H1 (cell line): ENCODE measurements at regions not wholly inside any gene's neighbourhood (a gene's known extent, or its start where the extent isn't known, plus 50 kb on each side); places are given as distances from the start of the nearest gene placed in this dataset.

ENCODE experiments used
- CTCF ChIA-PET: fragments of 300-600 bp; sonication (Branson Sonifier 250); formaldehyde crosslinking; loops from one replicate; lab custom pipeline; 2021; ENCODE audit not compliant: partially characterized antibody; lab: Charles Lee
- POLR2A ChIA-PET: fragments of 300-600 bp; sonication (Branson Sonifier 250); formaldehyde crosslinking; loops from one replicate; lab custom pipeline; 2021; ENCODE audit warnings: inconsistent platforms; ENCODE audit not compliant: partially characterized antibody; lab: Charles Lee
- DNase-seq, 2 experiments: peaks; one replicate each; pipeline versions ENCODE4 v3.0.0 to v3.0.0-alpha.2; 2010 to 2022; ENCODE audit warnings: low spot score in 2 of 2, low read depth in 1 of 2, mixed read lengths in 1 of 2
- FAIRE-seq: peaks from 2 replicates; lab custom pipeline; 2011; peaks lifted over from hg19 to GRCh38; lab: Jason Lieb, UNC
- H2AFZ ChIP-seq: 2 replicates; pipeline ENCODE4 v1.8.1; 2012; ENCODE audit warnings: low read length, inconsistent platforms
- H2AK5ac ChIP-seq: 2 replicates; pipeline ENCODE4 v1.6.1; 2013; ENCODE audit warnings: low read depth, low read length
- H2BK120ac ChIP-seq: replicated peaks from 2 replicates; pipeline ENCODE3; 2013; ENCODE audit warnings: low read depth, low read length, inconsistent platforms
- H2BK12ac ChIP-seq: 2 replicates; pipeline ENCODE4 v1.6.1; 2013; ENCODE audit warnings: low read depth, low read length
- H2BK15ac ChIP-seq: 2 replicates; pipeline ENCODE4 v1.6.1; 2013; ENCODE audit warnings: low read length
- H2BK20ac ChIP-seq: 2 replicates; pipeline ENCODE4 v1.6.1; 2013; ENCODE audit warnings: low read length
- H2BK5ac ChIP-seq: 2 replicates; pipeline ENCODE4 v1.6.1; 2013; ENCODE audit warnings: low read depth, low read length
- H3K14ac ChIP-seq: 2 replicates; pipeline ENCODE4 v1.6.1; 2013; ENCODE audit warnings: inconsistent platforms; ENCODE audit not compliant: insufficient read length
- H3K18ac ChIP-seq: 2 replicates; pipeline ENCODE4 v1.6.1; 2013; ENCODE audit warnings: low read length; ENCODE audit errors: extremely low read depth
- H3K23ac ChIP-seq: 2 replicates; pipeline ENCODE4 v1.6.1; 2013; ENCODE audit warnings: inconsistent platforms; ENCODE audit not compliant: insufficient read length
- H3K23me2 ChIP-seq: 2 replicates; pipeline ENCODE4 v1.6.1; 2013; ENCODE audit warnings: low read depth, low read length
- H3K27ac ChIP-seq: 2 replicates; pipeline ENCODE4 v1.6.1; 2011; ENCODE audit warnings: low read depth, low read length, inconsistent platforms
- H3K27me3 ChIP-seq, 4 experiments: replicated peaks in 1 of 4; 1 replicate in 1 of 4; 2 replicates in 3 of 4; pipeline versions ENCODE4 v1.6.1 to v1.8.1; 2011 to 2013; ENCODE audit warnings: low read length in 3 of 4, mild to moderate bottlenecking in 3 of 4, inconsistent platforms in 2 of 4, mixed read lengths in 2 of 4, moderate library complexity in 1 of 4; ENCODE audit not compliant: control insufficient read depth in 3 of 4, insufficient read depth in 3 of 4; ENCODE audit errors: extremely low read depth in 1 of 4
- H3K36me3 ChIP-seq, 4 experiments: 2 replicates each; pipeline versions ENCODE4 v1.6.1 to v1.8.1; 2011 to 2013; ENCODE audit warnings: mild to moderate bottlenecking in 4 of 4, low read length in 3 of 4, moderate library complexity in 2 of 4, control low read depth in 1 of 4, inconsistent platforms in 1 of 4; ENCODE audit not compliant: insufficient read depth in 4 of 4, control insufficient read depth in 2 of 4
- H3K4ac ChIP-seq: replicated peaks from 2 replicates; pipeline ENCODE3; 2013; ENCODE audit warnings: low read length, low read depth, mixed read lengths, inconsistent platforms; ENCODE audit not compliant: insufficient read length
- H3K4me1 ChIP-seq, 4 experiments: replicated peaks in 1 of 4; 1 replicate in 1 of 4; 2 replicates in 3 of 4; pipeline versions ENCODE4 v1.6.1 to v1.8.1; 2011 to 2013; ENCODE audit warnings: low read length in 3 of 4, inconsistent platforms in 2 of 4, mixed read lengths in 1 of 4; ENCODE audit not compliant: insufficient read depth in 4 of 4, control insufficient read depth in 3 of 4
- H3K4me2 ChIP-seq, 2 experiments: 2 replicates each; pipeline versions ENCODE4 v1.6.1 to v1.8.1; 2011 to 2013; ENCODE audit warnings: low read depth in 2 of 2, low read length in 2 of 2, control low read depth in 1 of 2, inconsistent platforms in 1 of 2, mild to moderate bottlenecking in 1 of 2; ENCODE audit not compliant: insufficient read depth in 1 of 2
- H3K4me3 ChIP-seq, 4 experiments: fragments of 200-600, 300-600 bp in 1 of 4; sonication (generic), shearing (Covaris generic), sonication (Bioruptor Twin) in 1 of 4; 2 replicates each; pipeline versions ENCODE4 v1.5.1 to v1.8.1; 2011 to 2016; ENCODE audit warnings: low read length in 4 of 4, low read depth in 3 of 4, control low read depth in 2 of 4, inconsistent platforms in 2 of 4, mild to moderate bottlenecking in 2 of 4, mixed read lengths in 1 of 4, moderate library complexity in 1 of 4; ENCODE audit not compliant: insufficient read depth in 2 of 4; ENCODE audit errors: extremely low read depth in 1 of 4
- H3K56ac ChIP-seq: replicated peaks from 2 replicates; pipeline ENCODE3; 2013; ENCODE audit warnings: low read depth, mild to moderate bottlenecking, mixed read lengths, low read length, inconsistent platforms; ENCODE audit not compliant: insufficient read length
- H3K79me1 ChIP-seq: 2 replicates; pipeline ENCODE4 v1.6.1; 2013; ENCODE audit warnings: low read depth, low read length, control low read depth
- H3K79me2 ChIP-seq, 2 experiments: 2 replicates each; pipeline versions ENCODE4 v1.6.1 to v1.8.1; 2012 to 2013; ENCODE audit warnings: low read length in 2 of 2, mild to moderate bottlenecking in 2 of 2, inconsistent platforms in 1 of 2; ENCODE audit not compliant: insufficient read depth in 2 of 2, control insufficient read depth in 1 of 2
- H3K9ac ChIP-seq, 4 experiments: replicated peaks in 1 of 4; 1 replicate in 1 of 4; 2 replicates in 3 of 4; pipeline versions ENCODE4 v1.6.1 to v1.8.1; 2011 to 2013; ENCODE audit warnings: low read depth in 3 of 4, low read length in 3 of 4, control low read depth in 2 of 4, mild to moderate bottlenecking in 2 of 4, moderate library complexity in 2 of 4, inconsistent platforms in 1 of 4; ENCODE audit errors: extremely low read depth in 1 of 4
- H3K9me3 ChIP-seq, 2 experiments: 2 replicates each; pipeline versions ENCODE4 v1.6.1 to v1.8.1; 2012 to 2013; ENCODE audit warnings: mild to moderate bottlenecking in 2 of 2, moderate library complexity in 2 of 2, control low read depth in 1 of 2, inconsistent platforms in 1 of 2, low read depth in 1 of 2, low read length in 1 of 2, mixed read lengths in 1 of 2; ENCODE audit not compliant: insufficient read depth in 2 of 2
- H4K20me1 ChIP-seq, 2 experiments: replicated peaks in 1 of 2; 2 replicates each; pipeline versions ENCODE3 to v1.8.1; 2011 to 2013; ENCODE audit warnings: inconsistent platforms in 2 of 2, low read length in 2 of 2, mild to moderate bottlenecking in 1 of 2; ENCODE audit not compliant: insufficient read depth in 2 of 2, control insufficient read depth in 1 of 2
- H4K5ac ChIP-seq: 2 replicates; pipeline ENCODE4 v1.6.1; 2013; ENCODE audit warnings: low read length, low read depth, mixed read lengths, inconsistent platforms; ENCODE audit not compliant: insufficient read length
- H4K8ac ChIP-seq: 2 replicates; pipeline ENCODE4 v1.8.0; 2013; ENCODE audit warnings: mild to moderate bottlenecking, moderate library complexity, low read length, inconsistent platforms; ENCODE audit not compliant: insufficient read depth; ENCODE audit errors: extremely low read depth
- H4K91ac ChIP-seq: replicated peaks from 2 replicates; pipeline ENCODE3; 2013; ENCODE audit warnings: low read length, mixed read lengths, inconsistent platforms; ENCODE audit not compliant: insufficient read length
- CBX5 ChIP-seq: fragments of 300-800, 300-1000 bp; sonication (generic); IDR thresholded peaks from 2 replicates; pipeline ENCODE4 v1.7.1; 2016; ENCODE audit warnings: antibody characterized with exemption, low read length, low read depth
- CBX8 ChIP-seq: fragments of 300-800, 300-1000 bp; sonication (generic); IDR thresholded peaks from 2 replicates; pipeline ENCODE4 v1.7.1; 2016; ENCODE audit warnings: low read depth, low read length, borderline replicate concordance
- CTBP2 ChIP-seq: IDR thresholded peaks from 2 replicates; pipeline ENCODE4 v1.7.0; 2011; ENCODE audit warnings: borderline replicate concordance, mild to moderate bottlenecking, moderate library complexity, mixed read lengths, low read length; ENCODE audit not compliant: insufficient read depth, insufficient read length
- FOSL1 ChIP-seq: IDR thresholded peaks from 2 replicates; pipeline ENCODE4 v1.6.1; 2011; ENCODE audit warnings: mild to moderate bottlenecking, low read depth, low read length, moderate library complexity; ENCODE audit not compliant: insufficient read depth
- RXRA ChIP-seq: IDR thresholded peaks from 2 replicates; pipeline ENCODE4 v1.6.1; 2011; ENCODE audit warnings: low read depth, mild to moderate bottlenecking, low read length, moderate library complexity; ENCODE audit not compliant: insufficient read depth
- SP4 ChIP-seq: IDR thresholded peaks from 2 replicates; pipeline ENCODE4 v1.6.1; 2012; ENCODE audit warnings: low read length, inconsistent platforms
- TAF1 ChIP-seq: IDR thresholded peaks from 2 replicates; pipeline ENCODE4 v1.6.1; 2011; ENCODE audit warnings: mild to moderate bottlenecking, low read depth, low read length
- WGBS, 2 experiments: shearing (Covaris generic) in 1 of 2; methylation state at CpG; one replicate each; pipeline versions ENCODE4 v1.1.6 to v1.1.7; 2013 to 2015; ENCODE audit warnings: low lambda C conversion rate in 2 of 2, mixed read lengths in 2 of 2, inconsistent platforms in 1 of 2, low coverage in 1 of 2, missing lambda C conversion rate in 1 of 2; ENCODE audit not compliant: insufficient replicate concordance in 2 of 2, insufficient coverage in 1 of 2, insufficient read length in 1 of 2; ENCODE audit errors: extremely low coverage in 1 of 2, missing lambda C conversion rate in 1 of 2; 5-methylcytosine and 5-hydroxymethylcytosine counted together

GRCh38 chr12:24373004-24373403 is 423.5 kb upstream of the SOX5 start:
- POLR2A ChIA-PET = no interaction called here
- H3K56ac ChIP-seq = no peak overlapping the region
- CTCF ChIA-PET = no interaction called here
- no peak for TF ChIP-seq TAF1
- TF ChIP-seq RXRA = no peak
- no peak for TF ChIP-seq SP4
- no peak for TF ChIP-seq CBX8
- no peak for TF ChIP-seq CTBP2
- no peak for TF ChIP-seq CBX5
- TF ChIP-seq FOSL1 = no peak

More at GRCh38 chr12:24373004-24373403, 423.5 kb upstream of the SOX5 start:
- Histone ChIP-seq H2BK12ac (no peak overlapping the region), H2AK5ac (no peak overlapping the region), H3K9ac (no peak overlapping the region), H2BK20ac (no peak overlapping the region), H3K4me1 (peaks cover 0 to 3% (median 0%) of the 10 kb centered on the region in 4 experiments; a peak in 1 of 7 replicates), H2BK15ac (no peak overlapping the region), H2BK120ac (no peak overlapping the region), H4K20me1 (no peaks in the 10 kb centered on the region), H4K8ac (no peak overlapping the region), H3K23ac (no peak overlapping the region), H3K27me3 (no peaks in the 10 kb centered on the region), H3K4me3 (no peak overlapping the region), H3K27ac (no peak overlapping the region), H2BK5ac (no peak overlapping the region), H3K18ac (no peak overlapping the region), H2AFZ (no peak overlapping the region), H4K5ac (no peak overlapping the region), H3K4ac (no peak overlapping the region), H3K36me3 (no peaks in the 10 kb centered on the region), H3K79me1 (no peaks in the 10 kb centered on the region), H4K91ac (no peak overlapping the region), H3K9me3 (no peaks in the 10 kb centered on the region), H3K4me2 (no peak overlapping the region), H3K14ac (no peak overlapping the region), H3K23me2 (peaks cover 2% of the 10 kb centered on the region; the same call in 1 of the 2 replicates), H3K79me2 (no peaks in the 10 kb centered on the region)
- WGBS, 2 experiments = 95% methylated on average over 3 of the region's 3 CpGs; no CpG with 5 or more reads in 1 of the 2 experiments
- FAIRE-seq (no peak), DNase-seq (no peak)
